GM10248 (cell line): ENCODE measurements at regions not wholly inside any gene's neighbourhood (a gene's known extent, or its start where the extent isn't known, plus 50 kb on each side); places are given as distances from the start of the nearest gene placed in this dataset.

Experiments used
- CTCF ChIA-PET: fragments of 300-600 bp; sonication (Branson Sonifier 250); formaldehyde crosslinking; extraction: SDS; loops from one replicate; lab custom pipeline; 2021; ENCODE audit warnings: antibody characterized with exemption; lab: Yijun Ruan, JAX
- POLR2A ChIA-PET: fragments of 350-650 bp; sonication (Branson Sonifier 250); formaldehyde crosslinking; extraction: SDS; loops from one replicate; lab custom pipeline; 2020; ENCODE audit warnings: antibody characterized with exemption; lab: Yijun Ruan, JAX
- DNase-seq: peaks from one replicate; pipeline ENCODE4 v3.0.0; 2012; ENCODE audit errors: extremely low spot score
- TF ChIP-seq, protein P1 (sequence below): IDR thresholded peaks from 2 replicates; pipeline ENCODE4 v1.5.1; 2012; ENCODE audit warnings: mild to moderate bottlenecking, low read depth; ENCODE audit errors: extremely low read depth, missing control alignments, control extremely low read depth

DNA sequence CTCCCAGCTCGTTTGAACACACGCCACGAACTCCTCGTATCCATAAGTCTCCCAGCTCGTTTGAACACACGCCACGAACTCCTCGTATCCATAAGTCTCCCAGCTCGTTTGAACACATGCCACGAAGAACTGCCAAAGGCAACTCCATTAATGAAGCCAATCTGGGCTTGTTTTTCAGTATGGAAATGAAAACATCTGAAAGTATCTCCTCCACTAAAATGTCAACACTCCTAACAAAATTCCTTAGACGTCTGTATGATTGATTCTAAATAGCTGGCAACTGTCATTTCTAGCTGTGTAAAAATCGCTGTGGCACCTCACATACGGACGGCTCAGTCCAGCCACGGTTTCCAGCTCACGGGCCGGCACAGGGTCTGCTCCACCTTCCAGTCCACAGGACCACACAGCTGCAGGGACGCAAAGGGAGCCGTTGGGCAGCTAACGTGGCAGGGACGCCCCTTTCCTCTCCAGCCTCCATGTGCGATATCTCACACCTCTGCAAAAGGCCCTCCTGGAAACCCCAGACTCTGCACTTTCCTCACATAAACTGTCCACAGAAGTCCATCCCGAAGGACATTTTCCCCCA lies 67.1 kb upstream of the METRNL start:
- ChIA-PET POLR2A (no interaction called here), CTCF (interaction anchor here (1.2 kb wide), 1 partner anchor 49 kb away, joined by 3 read pairs; no protein-coding TSS in a partner anchor)
- TF ChIP-seq, protein P1, sequence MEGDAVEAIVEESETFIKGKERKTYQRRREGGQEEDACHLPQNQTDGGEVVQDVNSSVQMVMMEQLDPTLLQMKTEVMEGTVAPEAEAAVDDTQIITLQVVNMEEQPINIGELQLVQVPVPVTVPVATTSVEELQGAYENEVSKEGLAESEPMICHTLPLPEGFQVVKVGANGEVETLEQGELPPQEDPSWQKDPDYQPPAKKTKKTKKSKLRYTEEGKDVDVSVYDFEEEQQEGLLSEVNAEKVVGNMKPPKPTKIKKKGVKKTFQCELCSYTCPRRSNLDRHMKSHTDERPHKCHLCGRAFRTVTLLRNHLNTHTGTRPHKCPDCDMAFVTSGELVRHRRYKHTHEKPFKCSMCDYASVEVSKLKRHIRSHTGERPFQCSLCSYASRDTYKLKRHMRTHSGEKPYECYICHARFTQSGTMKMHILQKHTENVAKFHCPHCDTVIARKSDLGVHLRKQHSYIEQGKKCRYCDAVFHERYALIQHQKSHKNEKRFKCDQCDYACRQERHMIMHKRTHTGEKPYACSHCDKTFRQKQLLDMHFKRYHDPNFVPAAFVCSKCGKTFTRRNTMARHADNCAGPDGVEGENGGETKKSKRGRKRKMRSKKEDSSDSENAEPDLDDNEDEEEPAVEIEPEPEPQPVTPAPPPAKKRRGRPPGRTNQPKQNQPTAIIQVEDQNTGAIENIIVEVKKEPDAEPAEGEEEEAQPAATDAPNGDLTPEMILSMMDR: no peak
- DNase-seq: no peak

DNA sequence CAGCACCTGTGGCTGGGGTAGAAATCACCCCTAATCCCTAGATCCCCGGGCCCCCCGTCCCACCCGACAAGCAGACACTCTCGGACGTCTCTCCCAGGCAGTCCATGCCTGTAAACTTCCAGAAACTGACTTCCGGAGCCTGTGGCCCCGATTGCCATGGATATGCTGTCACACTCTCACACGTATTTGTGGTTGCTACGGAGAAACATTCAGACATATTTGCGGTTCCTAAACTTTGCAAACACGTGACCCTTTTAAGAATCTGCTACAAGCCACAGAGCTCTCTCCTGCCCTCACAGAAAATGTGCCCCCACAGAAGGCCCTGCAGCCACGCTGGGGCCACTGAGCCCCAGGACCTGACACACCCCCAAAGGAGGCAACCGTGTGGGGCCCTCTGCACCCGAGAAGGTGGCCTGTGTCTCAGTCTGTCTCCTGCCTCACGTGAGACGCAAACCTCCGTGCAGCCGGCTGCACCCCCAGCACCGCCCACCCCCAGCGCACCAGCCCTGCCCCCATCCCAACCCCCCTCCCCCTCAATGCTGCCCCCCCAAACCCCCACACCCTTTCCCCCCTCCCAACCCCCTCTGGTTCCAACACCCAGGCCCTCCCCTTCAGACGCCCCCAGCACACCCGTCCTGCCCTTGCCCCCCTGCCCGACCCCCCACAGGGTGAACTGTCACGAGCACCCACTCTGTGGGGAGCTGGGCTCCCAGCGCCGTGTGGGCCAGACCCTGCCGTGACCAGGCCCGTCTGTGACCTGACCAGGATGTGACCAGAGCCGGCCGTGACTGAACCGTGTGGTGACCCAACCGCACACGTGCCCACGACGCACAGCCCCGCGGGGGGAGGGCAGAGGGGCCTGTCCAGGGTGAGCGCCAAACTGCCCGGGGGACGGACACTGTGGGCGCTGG lies 66.3 kb upstream of the METRNL start:
- TF ChIP-seq, protein P1: no peak
- DNase-seq: no peak
- CTCF ChIA-PET: interaction anchor here (1.2 kb wide), 1 partner anchor 50 kb away, joined by 3 read pairs; no protein-coding TSS in a partner anchor
- POLR2A ChIA-PET: no interaction called here

DNA sequence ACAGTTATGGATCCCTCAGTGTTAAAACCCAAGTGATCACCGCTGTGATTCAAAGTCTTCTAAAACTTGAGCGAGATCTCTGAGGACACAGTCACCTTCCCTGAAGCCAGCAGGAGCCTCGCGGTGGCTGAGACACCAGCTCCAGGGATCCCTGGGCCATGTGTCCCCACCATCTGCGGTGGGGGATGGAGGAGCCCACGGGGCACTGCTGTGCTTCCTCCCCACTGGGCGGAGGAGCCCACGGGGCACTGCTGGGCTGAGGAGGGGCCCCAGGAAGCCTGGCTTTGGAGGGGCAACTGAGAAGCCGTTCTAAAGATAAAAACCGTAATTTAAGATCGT lies 65.7 kb upstream of the METRNL start:
- ChIA-PET POLR2A (no interaction called here), CTCF (no interaction called here)
- TF ChIP-seq, protein P1: no peak
- DNase-seq: no peak

DNA sequence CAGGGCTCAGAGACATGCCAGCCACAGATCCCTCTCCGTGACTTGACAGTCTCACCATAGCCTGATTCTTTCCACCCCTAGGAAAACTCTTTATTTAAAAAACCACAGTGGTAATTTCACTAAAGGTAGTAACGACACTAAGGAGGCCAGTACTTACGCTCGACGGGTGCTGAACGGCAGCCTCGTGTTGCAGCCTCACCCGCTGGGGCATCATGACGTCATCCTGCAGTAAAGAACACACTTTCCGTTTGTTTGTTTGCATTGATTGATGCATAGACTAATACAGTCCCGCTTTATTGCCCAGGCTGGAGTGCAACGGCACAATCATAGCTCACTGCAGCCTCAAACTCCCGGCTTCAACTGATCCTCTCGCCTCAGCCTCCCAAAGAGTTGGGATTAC lies 65.1 kb upstream of the METRNL start:
- ChIA-PET CTCF (no interaction called here), POLR2A (no interaction called here)

DNA sequence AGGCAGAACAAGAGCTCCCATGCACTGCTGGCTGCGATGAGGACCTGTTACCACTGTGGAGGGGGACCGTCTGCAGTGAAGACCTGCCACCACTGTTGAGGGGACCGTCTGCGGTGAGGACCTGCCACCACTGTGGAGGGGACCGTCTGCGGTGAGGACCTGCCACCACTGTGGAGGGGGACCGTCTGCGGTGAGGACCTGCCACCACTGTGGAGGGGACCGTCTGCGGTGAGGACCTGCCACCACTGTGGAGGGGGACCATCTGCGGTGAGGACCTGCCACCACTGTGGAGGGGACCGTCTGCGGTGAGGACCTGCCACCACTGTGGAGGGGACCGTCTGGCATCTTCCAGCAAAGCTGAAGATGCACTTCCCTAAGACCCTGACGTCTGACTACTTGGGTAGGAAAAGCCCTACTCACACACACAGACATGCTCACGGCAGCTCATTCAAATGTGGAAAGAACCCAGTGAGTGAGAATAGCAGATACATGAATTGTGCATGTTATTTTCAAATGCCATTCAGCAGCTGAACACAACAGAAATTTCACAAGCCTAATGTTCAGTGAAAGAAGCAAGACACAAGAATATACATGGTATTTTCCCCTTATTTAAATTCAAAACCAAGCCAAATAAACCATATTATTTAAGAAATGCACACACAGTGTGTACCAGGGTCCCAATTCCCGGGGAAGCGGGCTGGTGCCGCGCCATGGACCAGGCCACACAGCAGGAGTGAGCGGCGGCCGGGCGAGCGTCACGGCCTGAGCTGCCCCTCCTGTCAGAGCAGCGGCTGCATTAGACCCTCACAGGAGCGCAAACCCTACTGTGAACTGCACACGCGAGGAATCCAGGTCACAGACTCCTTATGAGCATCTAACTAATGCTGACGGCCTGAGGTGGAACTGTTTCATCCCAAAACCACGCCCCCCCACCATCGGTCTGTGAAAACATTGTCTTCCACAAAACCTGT lies 64.2 kb upstream of the METRNL start:
- CTCF ChIA-PET: no interaction called here
- DNase-seq: no peak
- TF ChIP-seq, protein P1: no peak
- POLR2A ChIA-PET: no interaction called here

More for the DNA sequence above, 65.1 kb upstream of the METRNL start:
- TF ChIP-seq, protein P1: no peak
- no peak for DNase-seq
